A673 (cell line): ENCODE measurements at regions not wholly inside any gene's neighbourhood (a gene's known extent, or its start where the extent isn't known, plus 50 kb on each side); places are given as distances from the start of the nearest gene placed in this dataset.

ENCODE experiments used
- EZH2 ChIP-seq: fragments of 200-600 bp; sonication (generic); IDR thresholded peaks from 2 replicates; pipeline ENCODE4 v1.6.1; 2017; ENCODE audit warnings: borderline replicate concordance, low read depth, mild to moderate bottlenecking, mixed read lengths, antibody characterized with exemption, low read length; ENCODE audit not compliant: poor library complexity, severe bottlenecking
- TF ChIP-seq, protein P1 (sequence below): fragments of 300-800, 200-600 bp; sonication (generic); conservative IDR thresholded peaks from 2 replicates; pipeline ENCODE4 v1.5.1; 2017; ENCODE audit warnings: low read depth, mild to moderate bottlenecking, antibody characterized with exemption, low read length, moderate library complexity, mixed read lengths

- TF ChIP-seq, protein P1, sequence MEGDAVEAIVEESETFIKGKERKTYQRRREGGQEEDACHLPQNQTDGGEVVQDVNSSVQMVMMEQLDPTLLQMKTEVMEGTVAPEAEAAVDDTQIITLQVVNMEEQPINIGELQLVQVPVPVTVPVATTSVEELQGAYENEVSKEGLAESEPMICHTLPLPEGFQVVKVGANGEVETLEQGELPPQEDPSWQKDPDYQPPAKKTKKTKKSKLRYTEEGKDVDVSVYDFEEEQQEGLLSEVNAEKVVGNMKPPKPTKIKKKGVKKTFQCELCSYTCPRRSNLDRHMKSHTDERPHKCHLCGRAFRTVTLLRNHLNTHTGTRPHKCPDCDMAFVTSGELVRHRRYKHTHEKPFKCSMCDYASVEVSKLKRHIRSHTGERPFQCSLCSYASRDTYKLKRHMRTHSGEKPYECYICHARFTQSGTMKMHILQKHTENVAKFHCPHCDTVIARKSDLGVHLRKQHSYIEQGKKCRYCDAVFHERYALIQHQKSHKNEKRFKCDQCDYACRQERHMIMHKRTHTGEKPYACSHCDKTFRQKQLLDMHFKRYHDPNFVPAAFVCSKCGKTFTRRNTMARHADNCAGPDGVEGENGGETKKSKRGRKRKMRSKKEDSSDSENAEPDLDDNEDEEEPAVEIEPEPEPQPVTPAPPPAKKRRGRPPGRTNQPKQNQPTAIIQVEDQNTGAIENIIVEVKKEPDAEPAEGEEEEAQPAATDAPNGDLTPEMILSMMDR, result no peak
- no peak for TF ChIP-seq EZH2
Measured at GRCh38 chr3:55165704-55166405, 238.0 kb upstream of the LRTM1 start.
